Mammary epithelial cell (primary cell): ENCODE measurements at regions not wholly inside any gene's neighbourhood (a gene's known extent, or its start where the extent isn't known, plus 50 kb on each side); places are given as distances from the start of the nearest gene placed in this dataset.

ENCODE experiments used
- CTCF ChIP-seq, 2 donors: IDR thresholded peaks in 1 of 2; conservative IDR thresholded peaks in 1 of 2; 2 replicates each; pipeline ENCODE4 v1.5.1; 2011 to 2012; ENCODE audit warnings: inconsistent platforms in 2 of 2, low read length in 2 of 2, mild to moderate bottlenecking in 2 of 2, control low read depth in 1 of 2, low read depth in 1 of 2; ENCODE audit not compliant: insufficient read depth in 1 of 2; ENCODE audit errors: extremely low read depth in 1 of 2
- EZH2 ChIP-seq: IDR thresholded peaks from 2 replicates; pipeline ENCODE4 v1.6.1; 2012; ENCODE audit warnings: low read length, inconsistent platforms, borderline replicate concordance

GRCh38 chr5:29469581-29469980 lies 1723.9 kb upstream of the CDH6 start:
- TF ChIP-seq EZH2 (no peak), CTCF (conservative IDR thresholded peaks at IDR 0.05 in 1 of 2, IDR thresholded peaks at IDR 0.05 in 1 of 2; ENCODE audit: extremely low read depth in 1 of 2, insufficient read depth in 1 of 2, low read depth in 1 of 2, low read length in 2 of 2) (no peak)
